NCI-H1417 treated with DMSO at 0.1 percent for 48 hours (cell line): ENCODE measurements at regions not wholly inside any gene's neighbourhood (a gene's known extent, or its start where the extent isn't known, plus 50 kb on each side); places are given as distances from the start of the nearest gene placed in this dataset.
"Not testable (repeated sequence)": the region's sequence is repeated elsewhere in the genome, so short reads cannot be mapped to it uniquely, and the experiment has no call there.

Experiments used
- DNase-seq: peaks from one replicate; lab custom pipeline; 2025; lab: John Stamatoyannopoulos, UW

GRCh38 chr10:81594991-81595390 lies 280.0 kb upstream of the NRG3 start:
- DNase-seq = no peak

- DNase-seq = no peak
These were observed 274.8 kb upstream of the NRG3 start for GRCh38 chr10:81600185-81600584.

GRCh38 chr10:81603106-81603620 lies 271.8 kb upstream of the NRG3 start:
- no peak for DNase-seq

DNA sequence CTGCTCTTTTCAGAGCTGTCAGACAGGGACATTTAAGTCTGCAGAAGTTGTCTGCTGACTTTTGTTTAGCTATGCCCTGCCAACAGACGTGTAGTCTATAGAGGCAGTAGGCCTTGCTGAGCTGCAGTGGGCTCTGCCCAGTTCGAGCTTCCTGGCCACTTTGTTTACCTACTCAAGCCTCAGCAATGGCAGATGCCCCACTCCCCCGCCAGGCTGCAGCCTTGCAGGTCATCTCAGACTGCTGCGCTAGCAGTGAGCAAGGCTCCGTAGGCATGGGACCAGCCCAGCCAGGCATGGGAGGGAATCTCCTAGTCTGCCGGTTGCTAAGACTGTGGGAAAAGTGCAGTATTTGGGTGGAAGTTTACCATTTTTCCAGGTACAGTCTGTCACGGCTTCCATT lies 230.5 kb upstream of the NRG3 start:
- DNase-seq = not testable (repeated sequence)

DNA sequence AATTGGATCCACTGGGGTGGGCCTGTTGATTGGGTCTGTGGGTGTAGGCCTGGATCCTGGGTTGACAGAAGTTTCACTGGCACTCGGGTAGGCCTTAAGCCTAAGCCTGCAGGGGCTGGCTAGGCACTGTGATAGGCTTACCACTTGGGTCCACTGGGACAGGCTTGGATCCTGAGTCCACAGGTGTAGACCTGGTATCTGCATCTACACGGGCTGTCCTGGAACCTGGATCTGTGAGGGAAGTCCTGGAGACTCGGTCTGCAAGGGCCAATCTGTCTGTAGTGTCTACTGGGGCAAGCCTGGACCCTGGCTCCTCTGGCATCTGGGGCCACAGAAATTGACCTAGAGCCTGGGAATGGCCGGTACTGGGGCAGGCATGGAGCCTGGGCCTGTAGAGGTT lies 219.0 kb upstream of the NRG3 start:
- DNase-seq = no peak

DNA sequence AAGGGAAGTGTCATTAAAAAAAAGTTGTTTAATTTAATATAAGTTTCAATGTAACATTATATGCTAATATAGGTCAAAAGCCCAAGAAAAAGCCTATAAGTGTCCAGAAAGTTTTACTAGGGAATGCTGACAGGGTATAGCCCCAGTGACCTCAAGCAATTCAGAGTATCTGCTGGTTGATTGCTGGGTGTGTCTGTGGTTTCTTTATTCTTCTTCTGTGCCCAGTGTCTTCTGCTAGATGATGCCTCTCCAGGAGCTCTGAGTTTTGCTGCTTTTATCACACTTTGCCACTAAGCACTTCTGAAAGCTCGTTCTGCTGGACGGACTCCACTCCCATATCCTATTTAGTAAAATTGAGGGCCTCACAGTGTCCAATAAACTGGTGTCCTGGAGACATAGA lies 212.2 kb upstream of the NRG3 start:
- DNase-seq = no peak

DNA sequence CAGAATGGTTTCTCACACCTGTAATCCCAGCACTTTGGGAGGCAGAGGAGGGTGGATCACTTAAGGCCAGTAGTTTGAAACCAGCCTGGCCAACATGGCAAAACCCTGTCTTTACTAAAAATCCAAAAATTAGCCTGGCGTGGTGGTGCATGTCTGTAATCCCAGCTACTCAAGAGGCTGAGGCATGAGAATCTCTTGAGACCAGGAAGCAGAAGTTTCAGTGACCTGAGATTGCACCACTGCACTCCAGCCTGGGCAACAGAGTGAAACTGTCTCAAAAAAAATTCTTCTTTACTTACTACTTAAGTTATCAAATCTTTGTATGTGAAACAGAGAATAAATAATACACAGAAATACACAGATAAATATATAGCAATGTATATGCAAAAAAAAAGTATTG lies 210.2 kb upstream of the NRG3 start:
- DNase-seq = not testable (repeated sequence)

DNA sequence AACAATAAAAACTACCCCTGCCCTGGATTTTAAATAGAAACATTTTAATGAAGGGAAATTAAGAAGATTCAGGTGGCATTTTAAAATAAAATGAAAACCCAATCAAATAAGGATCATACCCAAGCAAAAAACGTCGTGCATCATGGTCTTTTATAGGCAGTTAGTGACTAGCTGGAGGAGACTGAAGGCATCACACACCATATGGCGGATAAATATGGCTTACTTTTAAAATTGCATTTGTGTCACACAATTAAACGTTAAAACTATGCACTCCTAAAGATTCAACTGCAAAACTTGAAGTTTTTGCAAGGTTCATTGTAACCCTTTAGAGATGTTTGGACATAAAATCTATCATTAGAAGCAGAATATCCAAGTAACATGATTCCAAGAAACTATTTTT lies 200.1 kb upstream of the NRG3 start:
- DNase-seq = no peak

- DNase-seq = no peak
These were observed 195.7 kb upstream of the NRG3 start for GRCh38 chr10:81679291-81679690.

GRCh38 chr10:81680359-81680758 lies 194.6 kb upstream of the NRG3 start:
- DNase-seq = no peak

DNA sequence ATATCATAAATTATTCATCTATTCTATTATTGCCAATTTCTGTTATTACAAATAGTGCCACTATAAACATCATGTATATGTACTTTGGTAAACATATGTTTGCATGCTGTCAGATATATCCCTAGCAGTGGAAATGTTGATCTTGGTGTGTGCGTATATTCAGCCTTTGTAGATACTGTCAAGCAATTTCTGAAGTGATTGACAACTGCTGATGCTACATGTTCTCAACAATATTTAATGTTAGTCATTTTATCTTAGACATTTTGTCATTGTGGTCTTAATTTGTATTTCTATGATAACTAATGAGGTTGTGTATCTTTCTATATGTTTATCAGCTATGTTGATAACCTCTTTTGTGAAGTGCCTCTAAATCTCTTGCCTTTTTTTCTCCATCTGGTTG lies 186.5 kb upstream of the NRG3 start:
- DNase-seq = no peak

- DNase-seq = no peak
These were observed 178.2 kb upstream of the NRG3 start for GRCh38 chr10:81696609-81697388.

GRCh38 chr10:81704596-81704995 lies 170.4 kb upstream of the NRG3 start:
- no peak for DNase-seq

GRCh38 chr10:81708416-81708815 lies 166.6 kb upstream of the NRG3 start:
- DNase-seq = no peak

DNA sequence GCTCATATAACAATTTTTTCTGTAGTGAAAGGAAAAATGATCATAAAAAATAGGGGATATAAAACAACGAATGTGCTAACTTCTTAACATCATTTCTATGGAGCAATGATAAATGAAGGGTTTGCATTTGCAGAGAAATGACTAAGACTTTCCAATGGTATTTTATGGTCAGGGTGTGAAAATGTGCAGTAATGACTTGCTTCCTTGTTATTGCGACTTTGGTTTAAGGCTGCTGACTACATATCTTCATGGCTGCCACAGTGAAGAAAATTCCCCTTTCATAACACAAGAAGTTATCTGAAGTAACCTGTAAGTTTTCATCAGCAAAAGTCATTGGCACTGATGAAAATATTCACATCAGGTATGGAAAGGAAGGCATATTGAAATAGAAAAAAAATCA lies 166.1 kb upstream of the NRG3 start:
- DNase-seq = no peak

GRCh38 chr10:81722399-81722798 lies 152.6 kb upstream of the NRG3 start:
- no peak for DNase-seq

DNA sequence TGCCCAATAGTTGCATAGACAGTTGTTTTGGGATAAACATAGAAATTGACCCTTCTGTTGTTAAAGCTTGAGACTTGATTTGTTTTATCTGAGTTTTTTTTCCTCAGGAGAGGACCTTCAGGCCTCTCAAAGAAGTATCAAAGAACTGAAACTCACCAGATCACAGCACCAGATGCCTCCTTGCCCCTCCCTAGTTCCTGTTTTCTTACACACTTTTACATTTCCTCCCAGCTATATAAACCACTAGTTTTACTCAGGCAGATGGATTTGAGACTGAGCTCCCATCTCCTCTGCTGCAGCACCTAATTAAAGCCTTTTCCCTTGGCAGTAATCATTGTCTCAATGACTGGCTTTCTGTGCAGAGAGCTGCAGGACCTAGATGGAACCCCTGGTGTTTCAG lies 150.6 kb upstream of the NRG3 start:
- no peak for DNase-seq

DNA sequence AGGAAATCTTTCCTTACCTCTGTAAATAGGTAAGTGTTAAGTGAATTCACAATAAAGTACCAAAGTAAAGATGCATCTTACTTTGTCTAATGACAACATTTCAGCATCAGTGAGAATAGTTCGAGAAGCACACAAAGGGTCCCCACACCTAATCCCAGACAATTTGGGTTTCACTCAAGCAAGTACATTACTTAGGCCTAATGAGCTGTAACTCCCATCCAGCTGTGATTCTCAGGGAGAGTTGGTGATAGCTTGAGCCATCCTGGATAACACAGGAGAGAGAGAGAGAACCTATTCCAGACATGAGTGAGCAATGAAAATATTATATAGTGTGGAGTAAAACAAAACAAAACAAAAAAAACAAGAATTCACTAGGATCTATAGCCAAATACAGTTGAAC lies 149.1 kb upstream of the NRG3 start:
- DNase-seq = no peak

DNA sequence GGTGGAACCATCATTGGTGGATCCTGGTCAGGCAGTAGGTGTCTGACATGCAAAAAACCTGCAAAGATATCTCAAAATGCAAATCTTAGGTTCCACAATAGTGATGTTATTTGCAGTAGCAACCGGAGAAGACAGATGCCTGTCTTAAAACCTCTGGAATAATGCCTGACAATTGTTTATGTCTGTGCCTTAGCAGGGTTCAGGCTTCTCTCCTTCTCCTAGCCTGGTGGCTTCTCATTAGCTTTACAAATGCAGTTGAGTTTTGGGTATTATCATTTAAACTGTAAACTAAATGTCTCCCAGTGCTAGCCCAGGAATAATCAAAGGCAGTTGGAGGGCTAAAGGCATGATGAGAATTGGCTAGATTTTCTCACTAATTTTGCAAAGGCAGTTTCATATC lies 146.3 kb upstream of the NRG3 start:
- DNase-seq = no peak

GRCh38 chr10:81730891-81731290 lies 144.1 kb upstream of the NRG3 start:
- no peak for DNase-seq

DNA sequence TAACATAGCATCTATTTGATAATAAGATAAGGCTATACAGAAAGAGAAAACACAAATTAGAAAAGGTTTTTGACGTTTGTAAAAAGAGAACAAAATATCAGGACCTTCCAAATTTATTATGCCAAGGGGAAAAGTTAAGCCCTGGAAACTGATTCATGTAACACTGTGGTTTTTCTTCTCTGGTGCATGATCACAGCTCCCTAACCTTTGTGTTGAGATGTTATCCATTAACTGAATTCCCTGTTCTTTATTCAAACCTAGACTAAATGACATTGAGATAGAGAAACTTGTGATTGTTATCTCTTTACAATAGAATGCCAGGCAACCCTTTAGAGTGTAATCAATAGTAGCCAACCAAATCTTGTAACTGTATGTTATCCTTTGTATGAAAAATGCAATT lies 141.5 kb upstream of the NRG3 start:
- DNase-seq = no peak

DNA sequence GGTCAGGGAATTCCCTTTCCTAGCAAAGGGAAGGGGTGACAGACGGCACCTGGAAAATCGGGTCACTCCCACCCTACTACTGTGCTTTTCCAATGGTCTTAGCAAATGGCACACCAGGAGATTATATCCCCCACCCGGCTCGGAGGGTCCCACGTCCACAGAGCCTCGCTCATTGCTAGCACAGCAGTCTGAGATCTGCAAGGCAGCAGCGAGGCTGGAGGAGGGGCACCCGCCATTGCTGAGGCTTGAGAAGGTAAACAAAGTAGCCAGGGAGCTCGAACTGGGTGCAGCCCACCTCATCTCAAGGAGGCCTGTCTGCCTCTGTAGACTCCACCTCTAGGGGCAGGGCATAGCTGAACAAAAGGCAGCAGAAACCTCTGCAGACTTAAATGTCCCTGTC lies 139.8 kb upstream of the NRG3 start:
- DNase-seq = not testable (repeated sequence)

GRCh38 chr10:81759111-81759510 lies 115.9 kb upstream of the NRG3 start:
- DNase-seq = no peak

DNA sequence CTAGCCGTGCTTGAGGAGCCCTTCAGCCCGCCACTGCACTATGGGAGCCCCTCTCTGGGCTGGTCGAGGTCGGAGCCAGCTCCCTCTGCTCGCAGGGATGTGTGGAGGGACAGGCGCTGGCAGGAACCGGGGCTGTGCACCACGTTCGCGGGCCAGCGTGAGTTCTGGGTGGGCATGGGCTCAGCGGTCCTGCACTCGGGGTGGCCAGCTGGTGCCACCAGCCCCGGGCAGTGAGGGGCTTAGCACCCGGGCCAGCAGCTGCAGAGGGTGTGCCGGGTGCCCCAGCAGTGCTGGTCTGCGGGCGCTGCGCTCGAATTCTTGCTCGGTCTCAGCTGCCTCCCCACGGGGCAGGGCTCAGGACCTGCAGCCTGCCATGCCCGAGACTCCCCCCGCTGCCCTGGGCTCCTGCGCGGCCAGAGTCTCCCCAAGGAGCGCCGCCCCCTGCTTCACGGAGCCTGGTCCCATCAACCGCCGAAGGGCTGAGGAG lies 90.8 kb upstream of the NRG3 start:
- no peak for DNase-seq
